GM13977 (cell line): ENCODE measurements at regions not wholly inside any gene's neighbourhood (a gene's known extent, or its start where the extent isn't known, plus 50 kb on each side); places are given as distances from the start of the nearest gene placed in this dataset.

Experiments
- DNase-seq: peaks from one replicate; pipeline ENCODE4 v3.0.0; 2012; ENCODE audit warnings: low spot score
- CTCF ChIP-seq: IDR thresholded peaks from 2 replicates; pipeline ENCODE4 v1.5.1; 2012; ENCODE audit warnings: mild to moderate bottlenecking, control low read depth; ENCODE audit not compliant: insufficient read depth; ENCODE audit errors: extremely low read depth, missing control alignments
- in situ Hi-C: fragments of 300-500 bp; cut with MboI; formaldehyde crosslinking; loops from one replicate; pipeline ENCODE4 v1.12.0; 2022; ENCODE audit warnings: low sequenced_read_pairs, low pct_unique_long_range_greater_than_20kb, mixed read lengths, inconsistent platforms; ENCODE audit not compliant: unreplicated experiment

GRCh38 chr15:97648728-97649127, 311.8 kb upstream of the ARRDC4 start:
- in situ Hi-C loops = no loop called here
- DNase-seq = no peak
- no peak for TF ChIP-seq CTCF

GRCh38 chr15:97652041-97652440, 308.5 kb upstream of the ARRDC4 start:
- no peak for TF ChIP-seq CTCF
- no peak for DNase-seq

GRCh38 chr15:97652700-97653167, 307.8 kb upstream of the ARRDC4 start:
- in situ Hi-C loops = no loop called here
- DNase-seq = no peak
- no peak for TF ChIP-seq CTCF

More at GRCh38 chr15:97652041-97652440, 308.5 kb upstream of the ARRDC4 start:
- in situ Hi-C loops = no loop called here

- in situ Hi-C loops = no loop called here
- no peak for TF ChIP-seq CTCF
- DNase-seq = no peak
Observed at GRCh38 chr15:97653896-97654295, 306.6 kb upstream of the ARRDC4 start.

GRCh38 chr15:97654481-97655076, 305.9 kb upstream of the ARRDC4 start:
- DNase-seq = no peak
- no peak for TF ChIP-seq CTCF
- in situ Hi-C loops = no loop called here

- in situ Hi-C loops = no loop called here
- TF ChIP-seq CTCF = no peak
Observed at GRCh38 chr15:97661796-97662195, 298.7 kb upstream of the ARRDC4 start.

More at GRCh38 chr15:97661796-97662195, 298.7 kb upstream of the ARRDC4 start:
- no peak for DNase-seq
